Dermis blood vessel endothelial cell (primary cell): ENCODE measurements at regions not wholly inside any gene's neighbourhood (a gene's known extent, or its start where the extent isn't known, plus 50 kb on each side); places are given as distances from the start of the nearest gene placed in this dataset.
A peak's percentile ranks its signal among the peaks of the same experiment; 100 is the strongest.
"Not testable (repeated sequence)": the region's sequence is repeated elsewhere in the genome, so short reads cannot be mapped to it uniquely, and the experiment has no call there.

Experiments
- DNase-seq: peaks from one replicate; pipeline ENCODE4 v3.0.0; 2010

DNA sequence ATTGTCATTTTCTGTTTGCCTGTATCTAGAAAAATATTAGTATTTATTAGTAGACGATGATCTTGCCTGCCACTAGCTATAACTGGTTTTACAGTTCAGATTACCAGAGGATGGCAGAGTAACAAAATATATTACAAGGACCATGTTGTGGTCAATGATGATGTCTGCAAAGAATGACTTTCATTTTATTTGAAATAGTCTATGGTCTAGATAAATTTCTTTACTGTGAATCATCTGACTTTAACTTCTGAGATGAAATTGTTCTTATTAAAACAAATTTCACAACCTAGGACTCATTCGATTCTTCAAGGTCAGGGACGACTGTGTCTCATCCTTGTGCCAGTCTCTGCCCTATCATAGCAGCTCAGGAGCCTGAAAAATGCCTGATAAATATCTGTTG lies 637.8 kb upstream of the KLF12 start:
- no peak for DNase-seq

DNA sequence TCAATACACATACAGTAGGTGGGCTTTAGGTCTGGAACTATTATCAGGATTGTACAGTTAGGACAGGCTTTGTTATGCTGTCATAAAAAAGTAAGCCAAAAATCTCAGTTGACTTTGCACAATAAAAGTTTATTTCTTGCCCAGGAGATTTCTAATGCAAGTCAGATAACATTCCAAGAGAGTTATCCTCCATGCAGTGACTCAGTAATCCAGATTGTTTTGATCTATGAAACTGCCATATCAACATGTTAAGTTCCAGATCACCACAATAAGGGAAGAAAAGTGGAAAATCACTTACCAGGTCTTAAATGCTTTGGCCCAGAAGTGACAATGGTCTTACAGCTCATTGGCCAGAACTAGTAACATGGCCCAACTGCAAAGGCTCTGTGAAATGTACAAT lies 636.2 kb upstream of the KLF12 start:
- peak; percentile 6 for DNase-seq

GRCh38 chr13:74769333-74769732 lies 635.1 kb upstream of the KLF12 start:
- no peak for DNase-seq

DNA sequence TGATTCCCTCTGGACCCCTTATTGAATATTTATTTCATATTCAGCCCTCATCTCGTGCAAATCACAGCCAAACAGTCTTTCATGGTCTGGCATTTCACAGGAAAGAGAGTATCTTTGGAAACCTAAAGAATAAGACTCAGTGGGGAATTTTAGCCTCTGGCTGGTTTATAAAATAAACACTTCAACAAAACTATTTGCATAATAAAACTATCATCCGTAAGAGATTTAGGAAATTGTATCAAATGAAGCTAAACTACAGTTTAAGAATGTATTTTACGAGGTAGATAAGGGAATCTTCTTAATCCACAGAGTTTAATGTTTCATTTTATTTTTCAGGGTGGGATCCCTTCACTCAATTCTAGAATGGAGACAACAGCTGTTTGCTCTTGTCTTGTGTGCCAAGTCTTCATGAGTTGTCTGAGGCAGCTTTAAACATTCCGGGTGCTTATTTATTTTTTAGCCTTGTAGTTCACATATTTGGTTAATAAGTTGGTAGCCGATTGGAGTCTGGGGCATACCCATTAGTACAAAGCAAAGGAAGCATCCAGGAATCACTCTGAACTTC lies 634.4 kb upstream of the KLF12 start:
- no peak for DNase-seq

GRCh38 chr13:74767050-74767449 lies 632.8 kb upstream of the KLF12 start:
- no peak for DNase-seq

GRCh38 chr13:74765955-74766354 lies 631.8 kb upstream of the KLF12 start:
- DNase-seq = no peak

GRCh38 chr13:74761801-74762757 lies 627.9 kb upstream of the KLF12 start:
- DNase-seq = no peak

GRCh38 chr13:74758188-74758587 lies 624.0 kb upstream of the KLF12 start:
- no peak for DNase-seq

DNA sequence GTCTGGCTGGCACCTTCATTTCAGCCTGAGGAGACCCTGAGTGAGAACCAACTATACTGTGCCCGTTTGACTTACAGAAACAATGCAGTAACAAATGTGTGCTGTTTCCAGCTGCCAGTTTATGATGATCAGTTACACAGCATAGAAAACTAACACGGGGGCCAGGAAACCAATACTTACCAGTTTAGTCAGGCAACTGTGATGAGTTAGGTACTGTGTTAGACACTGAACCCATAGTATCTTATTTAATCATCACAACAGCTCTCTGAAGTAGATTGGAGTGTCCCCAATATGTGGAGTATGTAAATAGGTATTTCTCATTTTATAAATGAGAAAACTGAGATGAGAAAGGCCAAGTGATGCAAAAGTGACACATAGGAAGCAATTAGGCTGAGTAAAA lies 620.9 kb upstream of the KLF12 start:
- DNase-seq = no peak

DNA sequence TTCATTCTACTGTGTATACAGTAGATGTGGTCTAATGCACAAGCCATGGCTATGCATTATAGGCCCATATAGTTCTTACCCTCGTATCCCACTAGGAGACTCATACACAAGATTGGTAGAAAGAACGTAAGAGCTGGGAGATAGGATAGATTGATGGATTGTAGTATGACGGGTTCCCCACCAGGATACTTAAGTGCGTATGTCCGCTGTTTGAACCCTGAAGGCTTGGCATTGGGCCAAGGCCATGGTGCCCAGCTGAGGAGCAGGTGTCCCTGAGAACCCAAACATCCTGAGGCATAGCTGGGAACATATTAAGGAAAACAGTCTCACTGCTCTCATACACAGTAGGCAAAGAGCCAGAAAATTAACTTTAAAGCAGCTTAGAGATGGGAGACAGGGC lies 617.5 kb upstream of the KLF12 start:
- DNase-seq = no peak

- DNase-seq = peak; percentile 4
These were observed 613.2 kb upstream of the KLF12 start for GRCh38 chr13:74747186-74747955.

GRCh38 chr13:74743992-74744391 lies 609.8 kb upstream of the KLF12 start:
- peak; percentile 10 for DNase-seq

DNA sequence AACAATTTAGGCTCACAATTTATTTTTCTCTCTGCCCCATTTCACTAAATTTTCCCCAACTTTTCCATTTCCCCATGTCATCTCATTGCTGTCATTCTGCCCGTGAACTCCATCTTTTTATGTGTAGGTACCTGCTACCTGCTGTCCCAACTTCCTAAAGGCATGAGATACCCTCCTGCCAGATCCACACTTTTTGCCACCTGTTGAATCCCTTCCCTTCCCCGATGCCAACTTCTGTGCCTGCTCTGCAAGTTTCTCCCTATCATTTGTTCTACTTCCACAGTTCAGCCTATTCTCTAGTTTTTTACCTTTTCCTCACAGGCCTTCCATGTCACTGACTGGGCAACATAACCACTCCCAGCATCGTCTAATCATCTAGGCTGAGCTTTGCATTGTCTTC lies 607.5 kb upstream of the KLF12 start:
- DNase-seq = no peak

DNA sequence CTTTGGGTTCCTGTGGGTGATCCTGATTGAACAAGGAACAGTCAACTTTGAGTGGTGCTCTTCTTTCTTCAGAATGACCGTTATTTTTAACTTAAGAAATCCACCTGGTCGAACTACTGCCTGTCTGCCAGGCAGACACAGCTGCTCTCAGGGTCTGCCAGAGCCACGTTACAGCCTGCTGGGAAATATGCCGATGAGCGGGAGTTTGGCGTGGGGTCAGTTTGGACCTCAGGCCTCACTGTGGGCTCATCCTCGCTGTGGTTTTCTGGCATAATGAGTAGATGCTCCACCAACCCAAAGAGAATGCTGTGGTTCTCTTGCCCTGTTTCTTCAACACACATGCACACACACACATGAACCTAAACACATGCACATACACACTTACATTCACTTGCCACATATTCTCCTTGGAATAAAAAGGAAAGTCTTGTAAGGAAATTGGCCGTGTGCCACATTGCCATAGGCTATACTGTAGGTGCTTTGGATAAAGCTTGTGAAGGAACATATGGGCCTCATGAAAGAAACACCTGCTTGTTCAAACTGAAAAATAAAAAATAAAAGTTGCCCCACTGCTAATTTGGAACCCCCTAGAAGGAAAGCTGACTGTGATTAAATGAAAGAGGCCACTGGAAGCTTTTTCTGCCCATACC lies 598.7 kb upstream of the KLF12 start:
- DNase-seq = no peak

- DNase-seq = no peak
These were observed 597.5 kb upstream of the KLF12 start for GRCh38 chr13:74731731-74732130.

- peak; percentile 92 for DNase-seq
These were observed 596.5 kb upstream of the KLF12 start for GRCh38 chr13:74730556-74731331.

GRCh38 chr13:74726206-74726605 lies 592.0 kb upstream of the KLF12 start:
- no peak for DNase-seq

DNA sequence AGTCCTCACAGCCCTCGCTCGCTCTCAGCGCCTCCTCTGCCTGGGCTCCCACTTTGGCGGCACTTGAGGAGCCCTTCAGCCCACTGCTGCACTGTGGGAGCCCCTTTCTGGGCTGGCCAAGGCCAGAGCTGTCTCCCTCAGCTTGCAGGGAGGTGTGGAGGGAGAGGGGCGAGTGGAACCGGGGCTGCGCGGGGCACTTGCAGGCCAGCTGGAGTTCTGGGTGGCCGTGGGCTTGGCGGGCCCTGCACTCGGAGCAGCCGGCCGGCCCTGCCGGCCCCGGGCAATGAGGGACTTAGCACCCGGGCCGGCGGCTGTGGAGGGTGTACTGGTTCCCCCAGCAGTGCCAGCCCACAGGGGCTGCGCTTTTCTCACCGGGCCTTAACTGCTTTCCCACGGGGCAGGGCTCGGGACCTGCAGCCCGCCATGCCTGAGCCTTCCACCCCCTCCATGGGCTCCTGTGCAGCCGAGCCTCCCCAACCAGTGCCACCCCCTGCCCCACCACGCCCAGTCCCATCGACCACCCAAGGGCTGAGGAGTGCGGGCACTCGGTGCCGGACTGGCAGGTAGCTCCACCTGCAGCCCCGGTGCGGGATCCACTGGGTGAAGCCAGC lies 584.1 kb upstream of the KLF12 start:
- not testable (repeated sequence) for DNase-seq

- no peak for DNase-seq
These were observed 581.5 kb upstream of the KLF12 start for GRCh38 chr13:74715718-74716117.

GRCh38 chr13:74710006-74710405 lies 575.8 kb upstream of the KLF12 start:
- no peak for DNase-seq

DNA sequence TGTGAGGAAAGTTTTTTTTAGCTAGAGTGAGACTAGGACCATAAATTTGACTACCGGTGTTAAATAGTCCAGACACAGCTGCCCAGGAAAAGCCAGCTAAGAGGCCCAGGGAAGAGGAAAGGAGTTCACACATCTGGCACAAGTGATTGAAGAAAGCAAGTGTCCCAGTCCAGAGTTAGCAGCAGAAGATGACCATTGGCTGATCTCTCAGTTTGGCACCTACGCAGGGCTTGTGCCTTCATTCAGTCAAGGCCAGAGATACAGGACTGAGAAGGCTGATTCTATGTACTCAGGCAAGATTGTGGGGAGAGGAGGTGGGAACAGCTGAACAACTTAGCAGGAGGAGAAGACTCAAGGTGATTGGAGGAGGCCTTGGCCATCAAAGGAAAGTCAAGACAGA lies 575.0 kb upstream of the KLF12 start:
- no peak for DNase-seq

DNA sequence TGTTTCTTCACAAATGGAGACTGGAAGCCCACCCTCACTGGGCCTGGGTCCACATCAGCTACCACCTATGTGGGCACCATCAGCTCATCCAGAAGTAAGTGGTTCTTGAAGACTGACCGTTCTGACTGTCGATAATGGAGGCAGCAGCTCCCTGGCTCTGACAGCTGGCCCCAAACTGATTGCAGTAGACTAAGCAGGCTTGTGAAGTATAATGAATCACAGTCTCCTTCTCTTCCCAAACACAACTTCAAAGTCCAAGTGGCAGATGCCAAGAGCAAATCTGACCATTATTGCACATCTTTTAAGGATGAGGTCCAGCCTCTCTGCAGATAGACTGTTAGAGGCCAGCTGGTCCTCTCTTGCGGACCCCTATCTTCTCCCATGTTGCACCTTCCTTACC lies 574.4 kb upstream of the KLF12 start:
- no peak for DNase-seq
